ENCODE measurements at regions not wholly inside any gene's neighbourhood (a gene's known extent, or its start where the extent isn't known, plus 50 kb on each side); places are given as distances from the start of the nearest gene placed in this dataset.
"Not testable (repeated sequence)": the region's sequence is repeated elsewhere in the genome, so short reads cannot be mapped to it uniquely, and the experiment has no call there.

GRCh38 chr1:38787041-38787440, 72.5 kb downstream of the RRAGC start:
- no peak for DNase-seq

GRCh38 chr1:38786040-38786436, 73.5 kb downstream of the RRAGC start:
- no peak for DNase-seq

- DNase-seq, result no peak
Observed at GRCh38 chr1:38785285-38786039, 74.1 kb downstream of the RRAGC start.

- DNase-seq, result no peak
Observed at GRCh38 chr1:38784452-38785284, 74.9 kb downstream of the RRAGC start.

- DNase-seq, result peak; percentile 45
Observed at GRCh38 chr1:38783640-38784229, 75.8 kb downstream of the RRAGC start.

- DNase-seq, result no peak
Observed at GRCh38 chr1:38781872-38782617, 77.5 kb downstream of the RRAGC start.

- no peak for DNase-seq
Observed at GRCh38 chr1:38780133-38780532, 79.4 kb downstream of the RRAGC start.

- no peak for DNase-seq
Observed at GRCh38 chr1:38779491-38779890, 80.1 kb downstream of the RRAGC start.

GRCh38 chr1:38778521-38778920, 81.1 kb downstream of the RRAGC start:
- DNase-seq, result no peak

GRCh38 chr1:38778051-38778450, 81.5 kb downstream of the RRAGC start:
- DNase-seq, result peak; percentile 4

- DNase-seq, result no peak
Observed at GRCh38 chr1:38777464-38777957, 82.1 kb downstream of the RRAGC start.

- peak; percentile 8 for DNase-seq
Observed at GRCh38 chr1:38776466-38777065, 83.0 kb downstream of the RRAGC start.

- DNase-seq, result no peak
Observed at GRCh38 chr1:38775175-38775845, 84.3 kb downstream of the RRAGC start.

- DNase-seq, result no peak
Observed at GRCh38 chr1:38773483-38773882, 86.1 kb downstream of the RRAGC start.

- DNase-seq, result no peak
Observed at GRCh38 chr1:38772953-38773352, 86.6 kb downstream of the RRAGC start.

GRCh38 chr1:38772026-38772425, 87.5 kb downstream of the RRAGC start:
- no peak for DNase-seq

GRCh38 chr1:38770516-38771173, 88.9 kb downstream of the RRAGC start:
- not testable (repeated sequence) for DNase-seq

- no peak for DNase-seq
Observed at GRCh38 chr1:38766125-38766524, 93.4 kb downstream of the RRAGC start.

- DNase-seq, result no peak
Observed at GRCh38 chr1:38763121-38763520, 96.5 kb downstream of the RRAGC start.

- no peak for DNase-seq
Observed at GRCh38 chr1:38760562-38760961, 99.0 kb downstream of the RRAGC start.

GRCh38 chr1:38758820-38759219, 100.8 kb downstream of the RRAGC start:
- peak; percentile 56 for DNase-seq

Data from NCI-H1105 treated with DMSO at 0.1 percent for 48 hours (cell line).